ENCODE measurements at regions not wholly inside any gene's neighbourhood (a gene's known extent, or its start where the extent isn't known, plus 50 kb on each side); places are given as distances from the start of the nearest gene placed in this dataset.

GRCh38 chr2:72031346-72032110, 116.1 kb downstream of the CYP26B1 start:
- no peak for TF ChIP-seq CTCF (IDR thresholded peaks at IDR 0.05; ENCODE audit: low read depth, low read length)
- TF ChIP-seq EZH2phosphoT487 (IDR thresholded peaks at IDR 0.05; ENCODE audit: low read depth), result no peak

GRCh38 chr2:72028996-72029395, 118.7 kb downstream of the CYP26B1 start:
- Histone ChIP-seq H3K79me2 (ENCODE audit: low read length) (no peaks in the 10 kb centered on the region), H3K9ac (ENCODE audit: low read length) (no peak overlapping the region), H4K20me1 (ENCODE audit: insufficient read depth, low read length) (no peaks in the 10 kb centered on the region), H3K4me2 (ENCODE audit: low read length) (no peak overlapping the region), H2AFZ (ENCODE audit: low read depth, low read length) (no peak overlapping the region), H3K4me3 (ENCODE audit: low read length) (no peak overlapping the region), H3K27ac (ENCODE audit: low read length) (no peak overlapping the region), H3K36me3 (replicated peaks; ENCODE audit: low read depth, low read length) (no peaks in the 10 kb centered on the region), H3K27me3 (ENCODE audit: low read depth, low read length) (no peaks in the 10 kb centered on the region), H3K4me1 (ENCODE audit: low read length) (no peaks in the 10 kb centered on the region), H3K9me3 (ENCODE audit: insufficient read depth, low read length) (no peaks in the 10 kb centered on the region)
- no peak for TF ChIP-seq EZH2phosphoT487 (IDR thresholded peaks at IDR 0.05; ENCODE audit: low read depth)

More at GRCh38 chr2:72031346-72032110, 116.1 kb downstream of the CYP26B1 start:
- Histone ChIP-seq H3K79me2 (ENCODE audit: low read length) (no peaks in the 10 kb centered on the region), H3K4me2 (ENCODE audit: low read length) (no peak overlapping the region), H3K27ac (ENCODE audit: low read length) (no peak overlapping the region), H3K4me3 (ENCODE audit: low read length) (no peak overlapping the region), H2AFZ (ENCODE audit: low read depth, low read length) (no peak overlapping the region), H3K9me3 (ENCODE audit: insufficient read depth, low read length) (no peaks in the 10 kb centered on the region), H3K9ac (ENCODE audit: low read length) (no peak overlapping the region), H4K20me1 (ENCODE audit: insufficient read depth, low read length) (no peaks in the 10 kb centered on the region), H3K4me1 (ENCODE audit: low read length) (no peaks in the 10 kb centered on the region), H3K36me3 (replicated peaks; ENCODE audit: low read depth, low read length) (no peaks in the 10 kb centered on the region), H3K27me3 (ENCODE audit: low read depth, low read length) (no peaks in the 10 kb centered on the region)

- Histone ChIP-seq H4K20me1 (ENCODE audit: insufficient read depth, low read length) (no peaks in the 10 kb centered on the region), H2AFZ (ENCODE audit: low read depth, low read length) (no peak overlapping the region), H3K9me3 (ENCODE audit: insufficient read depth, low read length) (no peaks in the 10 kb centered on the region), H3K4me3 (ENCODE audit: low read length) (no peak overlapping the region), H3K9ac (ENCODE audit: low read length) (no peak overlapping the region), H3K4me2 (ENCODE audit: low read length) (no peak overlapping the region), H3K36me3 (replicated peaks; ENCODE audit: low read depth, low read length) (no peaks in the 10 kb centered on the region), H3K27me3 (ENCODE audit: low read depth, low read length) (no peaks in the 10 kb centered on the region), H3K79me2 (ENCODE audit: low read length) (no peaks in the 10 kb centered on the region), H3K4me1 (ENCODE audit: low read length) (no peaks in the 10 kb centered on the region), H3K27ac (ENCODE audit: low read length) (no peak overlapping the region)
- TF ChIP-seq EZH2phosphoT487 (IDR thresholded peaks at IDR 0.05; ENCODE audit: low read depth), result no peak
- TF ChIP-seq CTCF (IDR thresholded peaks at IDR 0.05; ENCODE audit: low read depth, low read length), result no peak
Measured at GRCh38 chr2:72028351-72028995, 119.2 kb downstream of the CYP26B1 start.

GRCh38 chr2:72027426-72028161, 120.1 kb downstream of the CYP26B1 start:
- Histone ChIP-seq H3K36me3 (replicated peaks; ENCODE audit: low read depth, low read length) (no peaks in the 10 kb centered on the region), H3K27me3 (ENCODE audit: low read depth, low read length) (no peaks in the 10 kb centered on the region), H3K4me2 (ENCODE audit: low read length) (no peak overlapping the region), H2AFZ (ENCODE audit: low read depth, low read length) (no peak overlapping the region), H4K20me1 (ENCODE audit: insufficient read depth, low read length) (no peaks in the 10 kb centered on the region), H3K4me1 (ENCODE audit: low read length) (no peaks in the 10 kb centered on the region), H3K4me3 (ENCODE audit: low read length) (no peak overlapping the region), H3K79me2 (ENCODE audit: low read length) (no peaks in the 10 kb centered on the region), H3K9me3 (ENCODE audit: insufficient read depth, low read length) (no peaks in the 10 kb centered on the region), H3K9ac (ENCODE audit: low read length) (no peak overlapping the region), H3K27ac (ENCODE audit: low read length) (no peak overlapping the region)
- TF ChIP-seq EZH2phosphoT487 (IDR thresholded peaks at IDR 0.05; ENCODE audit: low read depth) (no peak), CTCF (IDR thresholded peaks at IDR 0.05; ENCODE audit: low read depth, low read length) (no peak)
